IMR-90 (cell line): ENCODE measurements at regions not wholly inside any gene's neighbourhood (a gene's known extent, or its start where the extent isn't known, plus 50 kb on each side); places are given as distances from the start of the nearest gene placed in this dataset.
A peak's percentile ranks its signal among the peaks of the same experiment; 100 is the strongest.

ENCODE experiments used
- ATAC-seq: fragments of 200-7000 bp; cut with Tn5 transposase; 2 replicates; pipeline ENCODE4 v1.9.1; 2020; ENCODE audit warnings: low read depth, mild to moderate bottlenecking, moderate library complexity
- BruUV-seq: library from RNA; stranded (reverse); fragments of 400-500 nt; replicated peaks from 2 replicates; lab custom pipeline; 2021; lab: Mats Ljungman, UMichigan
- CTCF ChIA-PET: fragments of 300-600 bp; formaldehyde crosslinking; extraction: SDS; loops from one replicate; lab custom pipeline; 2021; ENCODE audit warnings: antibody characterized with exemption; lab: Yijun Ruan, JAX
- POLR2A ChIA-PET: fragments of 300-600 bp; sonication (Branson Sonifier 250); formaldehyde crosslinking; loops from one replicate; lab custom pipeline; 2022; ENCODE audit warnings: antibody characterized with exemption; ENCODE audit not compliant: unreplicated experiment; lab: Charles Lee
- DNase-seq: peaks from one replicate; pipeline ENCODE4 v3.0.0; 2013
- H2AFZ ChIP-seq: replicated peaks from 2 replicates; pipeline ENCODE3; 2013; ENCODE audit warnings: low read length, mild to moderate bottlenecking; ENCODE audit not compliant: poor library complexity
- H2AK5ac ChIP-seq: 2 replicates; pipeline ENCODE4 v1.6.1; 2013; ENCODE audit warnings: low read depth, low read length, inconsistent platforms
- H2AK9ac ChIP-seq: replicated peaks from 2 replicates; pipeline ENCODE3; 2013; ENCODE audit warnings: mild to moderate bottlenecking, low read depth, low read length, moderate library complexity; ENCODE audit not compliant: poor library complexity
- H2BK120ac ChIP-seq: 2 replicates; pipeline ENCODE4 v1.6.1; 2013; ENCODE audit warnings: low read depth, low read length, inconsistent platforms
- H2BK15ac ChIP-seq: 3 replicates; pipeline ENCODE4 v1.6.1; 2013; ENCODE audit warnings: low read depth, low read length, inconsistent platforms
- H2BK20ac ChIP-seq: 2 replicates; pipeline ENCODE4 v1.6.1; 2013; ENCODE audit warnings: low read depth, mild to moderate bottlenecking, inconsistent platforms, low read length, moderate library complexity
- H2BK5ac ChIP-seq: 2 replicates; pipeline ENCODE4 v1.6.1; 2013; ENCODE audit warnings: mild to moderate bottlenecking, low read depth, low read length, inconsistent platforms; ENCODE audit not compliant: poor library complexity, severe bottlenecking
- H3K14ac ChIP-seq: replicated peaks from 2 replicates; pipeline ENCODE4 v1.6.1; 2013; ENCODE audit warnings: low read depth, low read length, inconsistent platforms
- H3K18ac ChIP-seq: 2 replicates; pipeline ENCODE4 v1.6.1; 2013; ENCODE audit warnings: low read depth, low read length, control low read depth
- H3K23ac ChIP-seq: 2 replicates; pipeline ENCODE4 v1.6.1; 2013; ENCODE audit warnings: low read depth, low read length, inconsistent platforms
- H3K27ac ChIP-seq: 2 replicates; pipeline ENCODE4 v1.5.1; 2013; ENCODE audit warnings: mild to moderate bottlenecking, control low read depth, low read length; ENCODE audit not compliant: insufficient read depth
- H3K27me3 ChIP-seq: 2 replicates; pipeline ENCODE4 v1.6.1; 2013; ENCODE audit warnings: low read length; ENCODE audit not compliant: control insufficient read depth, insufficient read depth
- H3K36me3 ChIP-seq: 2 replicates; pipeline ENCODE4 v1.6.1; 2013; ENCODE audit warnings: low read length, mixed read lengths; ENCODE audit not compliant: control insufficient read depth, insufficient read depth
- H3K4ac ChIP-seq: 2 replicates; pipeline ENCODE4 v1.6.1; 2013; ENCODE audit warnings: low read depth, low read length, inconsistent platforms
- H3K4me1 ChIP-seq: 2 replicates; pipeline ENCODE4 v1.6.1; 2013; ENCODE audit warnings: low read length, mixed read lengths; ENCODE audit not compliant: control insufficient read depth, insufficient read depth
- H3K4me2 ChIP-seq: 2 replicates; pipeline ENCODE4 v1.6.1; 2013; ENCODE audit warnings: low read depth, mild to moderate bottlenecking, control low read depth, low read length, moderate library complexity
- H3K4me3 ChIP-seq: 2 replicates; pipeline ENCODE4 v1.5.1; 2013; ENCODE audit warnings: low read depth, mild to moderate bottlenecking, control low read depth, low read length, moderate library complexity; ENCODE audit not compliant: insufficient read depth
- H3K56ac ChIP-seq: 2 replicates; pipeline ENCODE4 v1.6.1; 2013; ENCODE audit warnings: low read length, inconsistent platforms; ENCODE audit not compliant: insufficient read depth; ENCODE audit errors: extremely low read depth
- H3K79me1 ChIP-seq, 2 experiments: 2 replicates each; pipeline ENCODE4 v1.6.1; 2013; ENCODE audit warnings: low read length in 2 of 2, inconsistent platforms in 1 of 2, low read depth in 1 of 2
- H3K9ac ChIP-seq: 2 replicates; pipeline ENCODE4 v1.6.1; 2013; ENCODE audit warnings: low read depth, low read length, control low read depth
- H3K9me1 ChIP-seq: 2 replicates; pipeline ENCODE4 v1.6.1; 2013; ENCODE audit warnings: low read length, inconsistent platforms; ENCODE audit not compliant: insufficient read depth
- H3K9me3 ChIP-seq: 2 replicates; pipeline ENCODE4 v1.6.1; 2013; ENCODE audit warnings: low read length; ENCODE audit not compliant: control insufficient read depth, insufficient read depth
- H4K20me1 ChIP-seq: 2 replicates; pipeline ENCODE4 v1.6.1; 2013; ENCODE audit warnings: low read length, inconsistent platforms; ENCODE audit not compliant: insufficient read depth
- H4K5ac ChIP-seq: 2 replicates; pipeline ENCODE4 v1.6.1; 2013; ENCODE audit warnings: mild to moderate bottlenecking, low read depth, low read length, control low read depth
- H4K8ac ChIP-seq, 2 experiments: 2 replicates each; pipeline ENCODE4 v1.6.1; 2013; ENCODE audit warnings: low read depth in 2 of 2, low read length in 2 of 2, control low read depth in 1 of 2, inconsistent platforms in 1 of 2
- H4K91ac ChIP-seq: 2 replicates; pipeline ENCODE4 v1.6.1; 2013; ENCODE audit warnings: low read depth, low read length, inconsistent platforms; ENCODE audit not compliant: insufficient read depth
- BHLHE40 ChIP-seq: fragments of 150-350 bp; IDR thresholded peaks from 2 replicates; pipeline ENCODE4 v1.6.1; 2016; ENCODE audit warnings: mild to moderate bottlenecking, low read depth, low read length
- CEBPB ChIP-seq: IDR thresholded peaks from 2 replicates; pipeline ENCODE4 v1.6.1; 2012; ENCODE audit warnings: low read depth, low read length, improper control_type of control experiment
- CHD1 ChIP-seq: IDR thresholded peaks from 2 replicates; pipeline ENCODE4 v1.6.1; 2012; ENCODE audit warnings: low read depth, low read length, improper control_type of control experiment
- FOS ChIP-seq: fragments of 150-350 bp; IDR thresholded peaks from 2 replicates; pipeline ENCODE4 v1.6.1; 2016; ENCODE audit warnings: low read depth, low read length
- MAFK ChIP-seq: IDR thresholded peaks from 2 replicates; pipeline ENCODE4 v1.6.1; 2012; ENCODE audit warnings: low read depth, low read length, improper control_type of control experiment
- MAZ ChIP-seq: IDR thresholded peaks from 2 replicates; pipeline ENCODE4 v1.6.1; 2012; ENCODE audit warnings: low read depth, mild to moderate bottlenecking, low read length, improper control_type of control experiment, moderate library complexity, borderline replicate concordance
- NFE2L2 ChIP-seq: fragments of 150-350 bp; IDR thresholded peaks from 2 replicates; pipeline ENCODE4 v1.6.1; 2016; ENCODE audit warnings: low read depth, mild to moderate bottlenecking, low read length
- POLR2A ChIP-seq: IDR thresholded peaks from 2 replicates; pipeline ENCODE4 v1.6.1; 2012; ENCODE audit warnings: mild to moderate bottlenecking, low read depth, low read length
- RAD21 ChIP-seq: IDR thresholded peaks from 2 replicates; pipeline ENCODE4 v1.6.1; 2012; ENCODE audit warnings: low read length, improper control_type of control experiment
- RCOR1 ChIP-seq: IDR thresholded peaks from 2 replicates; pipeline ENCODE4 v1.6.1; 2012; ENCODE audit warnings: mild to moderate bottlenecking, low read length, improper control_type of control experiment; ENCODE audit not compliant: insufficient replicate concordance
- RFX5 ChIP-seq: IDR thresholded peaks from 2 replicates; pipeline ENCODE4 v1.8.0; 2012; ENCODE audit warnings: low read depth, mild to moderate bottlenecking, low read length, moderate library complexity
- SMC3 ChIP-seq: fragments of 150-350 bp; IDR thresholded peaks from 2 replicates; pipeline ENCODE4 v1.6.1; 2016; ENCODE audit warnings: low read depth, mild to moderate bottlenecking, antibody characterized with exemption, low read length, moderate library complexity
- WGBS, 2 experiments: methylation state at CpG; one replicate each; pipeline versions ENCODE4 v1.1.5 to v1.1.7; 2013; ENCODE audit warnings: missing lambda C conversion rate in 2 of 2; ENCODE audit not compliant: insufficient read length in 1 of 2; ENCODE audit errors: extremely low coverage in 2 of 2; 5-methylcytosine and 5-hydroxymethylcytosine counted together
- dilution Hi-C: fragments of 300-500 bp; cut with HindIII; formaldehyde crosslinking; loops from one replicate; pipeline ENCODE4 v1.14.3; 2018; ENCODE audit warnings: low sequenced_read_pairs; ENCODE audit not compliant: unreplicated experiment
- in situ Hi-C: fragments of 300-500 bp; cut with MboI; formaldehyde crosslinking; loops from 3 replicates; pipeline ENCODE4 v1.14.3; 2019; ENCODE audit warnings: low sequenced_read_pairs, inconsistent platforms, mixed read lengths
- intact Hi-C: fragments of 100-400 bp; cut with micrococcal nuclease; formaldehyde crosslinking; loops from 2 replicates; pipeline ENCODE4 v1.10.0; 2022
- TF ChIP-seq, protein P1 (sequence below): fragments of 150-350 bp; IDR thresholded peaks from 2 replicates; pipeline ENCODE4 v1.6.1; 2017; ENCODE audit warnings: mild to moderate bottlenecking, antibody characterized with exemption, low read length, low read depth
- TF ChIP-seq, protein P2 (sequence below): conservative IDR thresholded peaks from 2 replicates; pipeline ENCODE4 v1.5.1; 2012; ENCODE audit warnings: mild to moderate bottlenecking, low read depth, low read length, improper control_type of control experiment
- TF ChIP-seq, protein P3 (sequence below): fragments of 150-350 bp; IDR thresholded peaks from 2 replicates; pipeline ENCODE4 v1.6.1; 2016; ENCODE audit warnings: low read depth, mild to moderate bottlenecking, low read length, moderate library complexity, borderline replicate concordance

DNA sequence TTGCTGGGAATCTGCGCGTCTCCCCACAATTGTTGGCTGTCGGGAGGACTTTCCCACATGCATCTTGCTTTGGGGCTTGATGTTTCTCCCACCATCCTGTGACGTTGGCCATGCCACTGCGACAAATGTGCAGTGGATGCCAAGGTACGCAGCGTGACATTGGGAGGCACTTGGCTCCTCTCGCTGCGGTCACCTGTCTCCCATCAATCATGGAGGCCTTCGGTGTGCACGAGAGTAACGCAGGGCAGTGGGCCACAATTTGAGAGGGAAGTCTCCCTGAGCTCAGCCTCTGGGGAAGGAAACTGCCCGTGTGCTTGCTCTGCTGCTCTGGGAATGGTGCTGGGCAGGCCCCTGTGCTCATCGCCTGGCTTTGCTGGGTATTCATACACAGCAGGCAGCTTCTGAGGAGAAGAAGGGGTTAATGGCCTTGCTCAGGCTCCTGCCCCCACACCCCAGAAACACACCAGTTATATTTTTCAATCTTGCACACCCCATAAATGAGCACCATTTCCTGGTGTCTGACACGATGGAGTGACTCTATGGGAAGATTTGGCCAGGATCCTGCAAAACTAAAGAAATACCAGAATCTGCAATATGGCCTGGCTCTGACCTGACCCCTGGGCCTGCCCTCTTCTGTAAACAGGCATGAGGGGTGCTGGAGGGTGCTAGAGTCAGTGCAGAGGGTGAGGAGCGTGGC lies 153.5 kb downstream of the ADAMTS15 start:
- CTCF ChIA-PET, result no interaction called here
- Histone ChIP-seq H2BK120ac (peak overlapping the region; percentile 93), H3K27me3 (no peaks in the 10 kb centered on the region), H3K4me1 (peaks cover 18% of the 10 kb centered on the region), H4K8ac (peak overlapping the region; percentile 49 to 85; a peak in 3 of 4 replicates), H4K20me1 (no peaks in the 10 kb centered on the region), H2AK9ac (peak overlapping the region; percentile 74), H3K23ac (peak overlapping the region; percentile 89; the same call in 1 of the 2 replicates), H3K4me3 (no peak overlapping the region), H4K5ac (peak overlapping the region; percentile 91), H3K27ac (peak overlapping the region; percentile 83; the same call in 1 of the 2 replicates), H2BK20ac (peak overlapping the region; percentile 92), H2BK15ac (peak overlapping the region; percentile 92; the same call in 2 of the 3 replicates), H3K4me2 (no peak overlapping the region), H3K9me3 (no peaks in the 10 kb centered on the region), H3K18ac (peak overlapping the region; percentile 94), H3K79me1 (no peaks in the 10 kb centered on the region), H3K14ac (peak overlapping the region; percentile 94), H3K9ac (no peak overlapping the region), H3K56ac (no peak overlapping the region), H3K36me3 (no peaks in the 10 kb centered on the region), H2BK5ac (peak overlapping the region; percentile 89), H3K4ac (peak overlapping the region; percentile 93), H2AK5ac (peak overlapping the region; percentile 98), H3K9me1 (peaks cover 28% of the 10 kb centered on the region), H4K91ac (peak overlapping the region; percentile 89), H2AFZ (peak overlapping the region; percentile 69)
- ATAC-seq (no peak), DNase-seq (no peak)
- no peak for TF ChIP-seq CHD1
- TF ChIP-seq RFX5, result no peak
- TF ChIP-seq RCOR1, result no peak
- no peak for TF ChIP-seq POLR2A
- TF ChIP-seq MAZ, result no peak
- no peak for TF ChIP-seq FOS
- no peak for TF ChIP-seq SMC3
- TF ChIP-seq, protein P1, sequence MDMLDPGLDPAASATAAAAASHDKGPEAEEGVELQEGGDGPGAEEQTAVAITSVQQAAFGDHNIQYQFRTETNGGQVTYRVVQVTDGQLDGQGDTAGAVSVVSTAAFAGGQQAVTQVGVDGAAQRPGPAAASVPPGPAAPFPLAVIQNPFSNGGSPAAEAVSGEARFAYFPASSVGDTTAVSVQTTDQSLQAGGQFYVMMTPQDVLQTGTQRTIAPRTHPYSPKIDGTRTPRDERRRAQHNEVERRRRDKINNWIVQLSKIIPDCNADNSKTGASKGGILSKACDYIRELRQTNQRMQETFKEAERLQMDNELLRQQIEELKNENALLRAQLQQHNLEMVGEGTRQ, result no peak
- no peak for TF ChIP-seq BHLHE40
- TF ChIP-seq RAD21, result no peak
- TF ChIP-seq MAFK, result no peak
- no peak for TF ChIP-seq NFE2L2
- TF ChIP-seq, protein P2, sequence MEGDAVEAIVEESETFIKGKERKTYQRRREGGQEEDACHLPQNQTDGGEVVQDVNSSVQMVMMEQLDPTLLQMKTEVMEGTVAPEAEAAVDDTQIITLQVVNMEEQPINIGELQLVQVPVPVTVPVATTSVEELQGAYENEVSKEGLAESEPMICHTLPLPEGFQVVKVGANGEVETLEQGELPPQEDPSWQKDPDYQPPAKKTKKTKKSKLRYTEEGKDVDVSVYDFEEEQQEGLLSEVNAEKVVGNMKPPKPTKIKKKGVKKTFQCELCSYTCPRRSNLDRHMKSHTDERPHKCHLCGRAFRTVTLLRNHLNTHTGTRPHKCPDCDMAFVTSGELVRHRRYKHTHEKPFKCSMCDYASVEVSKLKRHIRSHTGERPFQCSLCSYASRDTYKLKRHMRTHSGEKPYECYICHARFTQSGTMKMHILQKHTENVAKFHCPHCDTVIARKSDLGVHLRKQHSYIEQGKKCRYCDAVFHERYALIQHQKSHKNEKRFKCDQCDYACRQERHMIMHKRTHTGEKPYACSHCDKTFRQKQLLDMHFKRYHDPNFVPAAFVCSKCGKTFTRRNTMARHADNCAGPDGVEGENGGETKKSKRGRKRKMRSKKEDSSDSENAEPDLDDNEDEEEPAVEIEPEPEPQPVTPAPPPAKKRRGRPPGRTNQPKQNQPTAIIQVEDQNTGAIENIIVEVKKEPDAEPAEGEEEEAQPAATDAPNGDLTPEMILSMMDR, result no peak
- no peak for TF ChIP-seq CEBPB
- TF ChIP-seq, protein P3, sequence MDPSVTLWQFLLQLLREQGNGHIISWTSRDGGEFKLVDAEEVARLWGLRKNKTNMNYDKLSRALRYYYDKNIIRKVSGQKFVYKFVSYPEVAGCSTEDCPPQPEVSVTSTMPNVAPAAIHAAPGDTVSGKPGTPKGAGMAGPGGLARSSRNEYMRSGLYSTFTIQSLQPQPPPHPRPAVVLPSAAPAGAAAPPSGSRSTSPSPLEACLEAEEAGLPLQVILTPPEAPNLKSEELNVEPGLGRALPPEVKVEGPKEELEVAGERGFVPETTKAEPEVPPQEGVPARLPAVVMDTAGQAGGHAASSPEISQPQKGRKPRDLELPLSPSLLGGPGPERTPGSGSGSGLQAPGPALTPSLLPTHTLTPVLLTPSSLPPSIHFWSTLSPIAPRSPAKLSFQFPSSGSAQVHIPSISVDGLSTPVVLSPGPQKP, result no peak
- in situ Hi-C loops (no loop called here), dilution Hi-C loops (no loop called here), intact Hi-C loops (loop anchor here (1.0 to 5.0 kb wide), 3 partner anchors 10 to 151 kb away; no protein-coding TSS in a partner anchor)
- 84% methylated on average over 5 of the region's 16 CpGs; no CpG with 5 or more reads in 1 of the 2 experiments for WGBS, 2 experiments
- BruUV-seq, result no TSS peak
- POLR2A ChIA-PET, result no interaction called here
